GM12801 (cell line): ENCODE measurements at regions not wholly inside any gene's neighbourhood (a gene's known extent, or its start where the extent isn't known, plus 50 kb on each side); places are given as distances from the start of the nearest gene placed in this dataset.

ENCODE experiments used
- CTCF ChIP-seq: IDR thresholded peaks from one replicate; pipeline ENCODE4 v1.5.1; 2011; ENCODE audit warnings: control low read depth; ENCODE audit not compliant: insufficient read length; ENCODE audit errors: extremely low read depth

GRCh38 chr5:166726406-166726805 is 1565.0 kb upstream of the WWC1 start:
- no peak for TF ChIP-seq CTCF

GRCh38 chr5:166746506-166746905 is 1544.9 kb upstream of the WWC1 start:
- no peak for TF ChIP-seq CTCF

GRCh38 chr5:166750376-166750775 is 1541.1 kb upstream of the WWC1 start:
- TF ChIP-seq CTCF = no peak

GRCh38 chr5:166758151-166758550 is 1533.3 kb upstream of the WWC1 start:
- no peak for TF ChIP-seq CTCF

- TF ChIP-seq CTCF = no peak
Measured at GRCh38 chr5:166767858-166768257, 1523.6 kb upstream of the WWC1 start.

GRCh38 chr5:166768536-166768935 is 1522.9 kb upstream of the WWC1 start:
- TF ChIP-seq CTCF = no peak

GRCh38 chr5:166772770-166773169 is 1518.7 kb upstream of the WWC1 start:
- no peak for TF ChIP-seq CTCF

- TF ChIP-seq CTCF = no peak
Measured at GRCh38 chr5:166781737-166782136, 1509.7 kb upstream of the WWC1 start.
